Transverse colon (tissue), 4 donors: ENCODE measurements at regions not wholly inside any gene's neighbourhood (a gene's known extent, or its start where the extent isn't known, plus 50 kb on each side); places are given as distances from the start of the nearest gene placed in this dataset.

Experiments used
- DNase-seq: peaks from one replicate; pipeline ENCODE4 v3.0.0-alpha.2; 2019
- H3K27ac ChIP-seq, 4 donors: fragments of 200-600 bp; sonication (generic); 2 replicates each; pipeline ENCODE4 v1.5.1; 2016 to 2018; ENCODE audit warnings: inconsistent platforms in 4 of 4
- H3K27me3 ChIP-seq: fragments of 200-600 bp; sonication (generic); 2 replicates; pipeline ENCODE4 v1.5.1; 2017; ENCODE audit warnings: inconsistent platforms
- H3K36me3 ChIP-seq, 4 donors: fragments of 200-600 bp; sonication (generic); 2 replicates each; pipeline ENCODE4 v1.5.1; 2017 to 2019; ENCODE audit warnings: inconsistent platforms in 4 of 4
- H3K4me1 ChIP-seq, 4 donors: fragments of 200-600 bp; sonication (generic); 2 replicates each; pipeline ENCODE4 v1.5.1; 2017 to 2020; ENCODE audit warnings: inconsistent platforms in 4 of 4
- H3K4me3 ChIP-seq, 4 donors: fragments of 200-600 bp; sonication (generic); 1 replicate in 1 of 4; 2 replicates in 3 of 4; pipeline versions ENCODE4 v1.5.1 to v1.6.1; 2017 to 2019; ENCODE audit warnings: inconsistent platforms in 4 of 4
- H3K9me3 ChIP-seq, 2 donors: fragments of 200-600 bp; sonication (generic); 2 replicates each; pipeline ENCODE4 v1.5.1; 2017 to 2019; ENCODE audit warnings: inconsistent platforms in 2 of 2
- CTCF ChIP-seq, 5 experiments: fragments of 200-600 bp in 3 of 5; fragments of 450-650 bp in 2 of 5; sonication (generic) in 3 of 5; IDR thresholded peaks; 1 replicate in 2 of 5; 2 replicates in 3 of 5; pipeline ENCODE4 v1.5.1; 2016 to 2017; ENCODE audit warnings: antibody characterized with exemption in 5 of 5, inconsistent platforms in 3 of 5, mild to moderate bottlenecking in 2 of 5, moderate library complexity in 1 of 5
- EP300 ChIP-seq: sonication (generic); formaldehyde crosslinking; IDR thresholded peaks from one replicate; pipeline ENCODE4 v1.6.1; 2017; ENCODE audit warnings: antibody characterized with exemption, low read depth
- POLR2A ChIP-seq: fragments of 450-650 bp; IDR thresholded peaks from one replicate; pipeline ENCODE4 v1.6.1; 2016; ENCODE audit warnings: antibody characterized with exemption, mild to moderate bottlenecking, moderate library complexity
- POLR2AphosphoS5 ChIP-seq, 3 donors: sonication (generic); formaldehyde crosslinking; IDR thresholded peaks; one replicate each; pipeline ENCODE4 v1.6.1; 2016; ENCODE audit warnings: antibody characterized with exemption in 3 of 3
- WGBS, 2 donors: methylation state at CpG; one replicate each; pipeline ENCODE4 v1.1.5; 2018; ENCODE audit warnings: low coverage in 1 of 2; 5-methylcytosine and 5-hydroxymethylcytosine counted together
- in situ Hi-C, 4 donors: fragments of 200-750 bp; cut with MboI; loops; one replicate each; pipeline versions ENCODE4 v1.15.0 to v1.15.1; 2017; ENCODE audit warnings: low sequenced_read_pairs in 3 of 4, low pct_ligation_motif_present in 1 of 4, low pct_unique_long_range_greater_than_20kb in 1 of 4
- intact Hi-C: fragments of 100-400 bp; cut with DNase I; formaldehyde crosslinking; loops from one replicate; pipeline ENCODE4 v1.15.1; 2023; ENCODE audit warnings: low total_unique reads

GRCh38 chr1:30523055-30524020 lies 200.0 kb downstream of the MATN1 start:
- intact Hi-C loops (no loop called here), in situ Hi-C loops (no loop called here)
- no peak overlapping the region for H3K4me3 ChIP-seq
- H3K27ac ChIP-seq, result no peak overlapping the region
- WGBS, 2 donors, result 59% methylated on average over 5 of the region's 5 CpGs; no CpG with 5 or more reads in 1 of the 2 donors
- no peaks in the 10 kb centered on the region for H3K36me3 ChIP-seq
- TF ChIP-seq POLR2AphosphoS5 (IDR thresholded peaks at IDR 0.05), result no peak
- TF ChIP-seq POLR2A, result no peak
- TF ChIP-seq CTCF (IDR thresholded peaks at IDR 0.05), result no peak
- TF ChIP-seq EP300, result no peak
- no peaks in the 10 kb centered on the region for H3K4me1 ChIP-seq
- no peaks in the 10 kb centered on the region for H3K9me3 ChIP-seq
- peaks cover 23% of the 10 kb centered on the region for H3K27me3 ChIP-seq
- DNase-seq, result no peak

GRCh38 chr1:30522031-30523004 lies 201.1 kb downstream of the MATN1 start:
- no peaks in the 10 kb centered on the region for H3K9me3 ChIP-seq
- TF ChIP-seq POLR2AphosphoS5 (IDR thresholded peaks at IDR 0.05) (no peak), EP300 (no peak), POLR2A (no peak), CTCF (IDR thresholded peaks at IDR 0.05) (no peak)
- in situ Hi-C loops (no loop called here), intact Hi-C loops (no loop called here)
- H3K4me3 ChIP-seq, result no peak overlapping the region
- no peak overlapping the region for H3K27ac ChIP-seq
- WGBS, 2 donors, result 63 to 70% methylated on average over 9 to 17 of the region's 17 CpGs
- H3K36me3 ChIP-seq, result no peaks in the 10 kb centered on the region
- peaks cover 23% of the 10 kb centered on the region for H3K27me3 ChIP-seq
- no peaks in the 10 kb centered on the region for H3K4me1 ChIP-seq
- DNase-seq, result no peak

GRCh38 chr1:30521261-30521865 lies 202.0 kb downstream of the MATN1 start:
- H3K9me3 ChIP-seq, result no peaks in the 10 kb centered on the region
- H3K36me3 ChIP-seq, result no peaks in the 10 kb centered on the region
- TF ChIP-seq POLR2AphosphoS5 (IDR thresholded peaks at IDR 0.05), result no peak
- H3K27ac ChIP-seq, result no peak overlapping the region
- DNase-seq, result no peak
- no peaks in the 10 kb centered on the region for H3K4me1 ChIP-seq
- peaks cover 16% of the 10 kb centered on the region for H3K27me3 ChIP-seq
- intact Hi-C loops, result no loop called here
- WGBS, 2 donors, result 65% methylated on average over 3 of the region's 3 CpGs; no CpG with 5 or more reads in 1 of the 2 donors
- in situ Hi-C loops, result no loop called here
- H3K4me3 ChIP-seq, result no peak overlapping the region

GRCh38 chr1:30520476-30520875 lies 202.9 kb downstream of the MATN1 start:
- no peak overlapping the region for H3K4me3 ChIP-seq
- H3K9me3 ChIP-seq, result no peaks in the 10 kb centered on the region
- in situ Hi-C loops (no loop called here), intact Hi-C loops (no loop called here)
- peaks cover 13% of the 10 kb centered on the region for H3K27me3 ChIP-seq
- DNase-seq, result no peak
- H3K27ac ChIP-seq, result no peak overlapping the region
- no peaks in the 10 kb centered on the region for H3K36me3 ChIP-seq
- no peaks in the 10 kb centered on the region for H3K4me1 ChIP-seq
- WGBS, 2 donors, result 41 to 50% methylated on average over 2 of the region's 2 CpGs
- no peak for TF ChIP-seq POLR2A
- TF ChIP-seq POLR2AphosphoS5 (IDR thresholded peaks at IDR 0.05), result no peak
- TF ChIP-seq CTCF (IDR thresholded peaks at IDR 0.05), result no peak
- TF ChIP-seq EP300, result no peak
